ENCODE measurements at regions not wholly inside any gene's neighbourhood (a gene's known extent, or its start where the extent isn't known, plus 50 kb on each side); places are given as distances from the start of the nearest gene placed in this dataset.

DNA sequence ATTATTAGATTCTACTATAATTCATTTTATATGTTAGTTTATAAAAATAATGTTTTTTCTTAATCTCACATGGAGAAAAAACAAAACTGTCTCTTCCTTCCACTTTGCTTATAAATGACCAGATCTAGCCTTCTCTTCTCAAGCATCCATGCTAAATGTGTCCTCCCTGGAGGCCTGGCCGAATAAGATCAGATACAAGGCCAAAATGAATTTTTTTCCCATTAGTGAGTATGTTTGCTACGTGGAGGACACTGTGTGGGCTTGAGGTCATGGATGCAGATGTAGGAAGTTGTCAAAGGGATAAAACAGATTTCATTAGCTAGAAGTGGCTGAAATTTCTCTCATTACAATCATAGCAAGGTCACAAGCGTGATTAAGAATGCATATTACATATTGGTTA, 1244.9 kb upstream of the SEL1L start:
- 0% methylated on average over 3 of the region's 3 CpGs for WGBS (ENCODE audit: missing lambda C conversion rate)
- Histone ChIP-seq H3K4me3 (no peak overlapping the region), H3K9me3 (no peaks in the 10 kb centered on the region; the same call in 2 of the 3 replicates), H3K4me1 (no peaks in the 10 kb centered on the region), H3K27ac (no peak overlapping the region), H3K4me2 (no peak overlapping the region)
- ATAC-seq (no peak), FAIRE-seq (no peak), DNase-seq (ENCODE audit: low read depth in 1 of 2, low spot score in 1 of 2) (no peak)
- no peak for TF ChIP-seq NFE2L2 (conservative IDR thresholded peaks at IDR 0.05; ENCODE audit: low read length)
- TF ChIP-seq NPAS2 (CRISPR knock-in tag; IDR thresholded peaks at IDR 0.05; ENCODE audit: borderline replicate concordance), result no peak
- TF ChIP-seq, protein P1, sequence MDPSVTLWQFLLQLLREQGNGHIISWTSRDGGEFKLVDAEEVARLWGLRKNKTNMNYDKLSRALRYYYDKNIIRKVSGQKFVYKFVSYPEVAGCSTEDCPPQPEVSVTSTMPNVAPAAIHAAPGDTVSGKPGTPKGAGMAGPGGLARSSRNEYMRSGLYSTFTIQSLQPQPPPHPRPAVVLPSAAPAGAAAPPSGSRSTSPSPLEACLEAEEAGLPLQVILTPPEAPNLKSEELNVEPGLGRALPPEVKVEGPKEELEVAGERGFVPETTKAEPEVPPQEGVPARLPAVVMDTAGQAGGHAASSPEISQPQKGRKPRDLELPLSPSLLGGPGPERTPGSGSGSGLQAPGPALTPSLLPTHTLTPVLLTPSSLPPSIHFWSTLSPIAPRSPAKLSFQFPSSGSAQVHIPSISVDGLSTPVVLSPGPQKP (IDR thresholded peaks at IDR 0.05; ENCODE audit: low read depth, low read length), result no peak
- TF ChIP-seq, protein P2, sequence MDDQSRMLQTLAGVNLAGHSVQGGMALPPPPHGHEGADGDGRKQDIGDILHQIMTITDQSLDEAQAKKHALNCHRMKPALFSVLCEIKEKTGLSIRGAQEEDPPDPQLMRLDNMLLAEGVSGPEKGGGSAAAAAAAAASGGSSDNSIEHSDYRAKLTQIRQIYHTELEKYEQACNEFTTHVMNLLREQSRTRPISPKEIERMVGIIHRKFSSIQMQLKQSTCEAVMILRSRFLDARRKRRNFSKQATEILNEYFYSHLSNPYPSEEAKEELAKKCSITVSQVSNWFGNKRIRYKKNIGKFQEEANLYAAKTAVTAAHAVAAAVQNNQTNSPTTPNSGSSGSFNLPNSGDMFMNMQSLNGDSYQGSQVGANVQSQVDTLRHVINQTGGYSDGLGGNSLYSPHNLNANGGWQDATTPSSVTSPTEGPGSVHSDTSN (IDR thresholded peaks at IDR 0.05), result no peak
- TF ChIP-seq EP300 (IDR thresholded peaks at IDR 0.05), result no peak
- no peak for TF ChIP-seq MAZ (IDR thresholded peaks at IDR 0.05; ENCODE audit: borderline replicate concordance, low read depth, low read length)
- ChIA-PET CTCF (no interaction called here), POLR2A (no interaction called here)

DNA sequence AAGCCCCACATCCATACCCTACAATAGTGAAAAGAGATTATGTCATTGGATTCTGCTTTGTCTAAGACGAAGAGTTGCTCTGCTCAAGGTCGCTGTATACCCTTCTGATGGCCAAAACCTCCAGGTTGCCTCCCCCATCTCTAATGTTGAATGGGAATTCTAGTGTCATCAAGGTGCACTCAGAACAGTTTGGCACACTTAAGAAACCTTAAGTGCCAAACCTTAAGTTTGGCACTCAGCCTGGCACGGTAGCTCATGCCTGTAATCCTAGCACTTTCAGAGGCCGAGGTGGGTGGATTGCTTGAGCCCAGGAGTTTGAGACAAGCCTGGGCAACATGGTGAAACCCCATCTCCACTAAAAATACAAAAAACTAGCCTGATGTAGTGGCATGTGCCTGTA, 1245.6 kb upstream of the SEL1L start:
- TF ChIP-seq, protein P3, sequence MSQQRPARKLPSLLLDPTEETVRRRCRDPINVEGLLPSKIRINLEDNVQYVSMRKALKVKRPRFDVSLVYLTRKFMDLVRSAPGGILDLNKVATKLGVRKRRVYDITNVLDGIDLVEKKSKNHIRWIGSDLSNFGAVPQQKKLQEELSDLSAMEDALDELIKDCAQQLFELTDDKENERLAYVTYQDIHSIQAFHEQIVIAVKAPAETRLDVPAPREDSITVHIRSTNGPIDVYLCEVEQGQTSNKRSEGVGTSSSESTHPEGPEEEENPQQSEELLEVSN (IDR thresholded peaks at IDR 0.05; ENCODE audit: borderline replicate concordance, low read depth), result no peak
- no peak for TF ChIP-seq SMC3 (IDR thresholded peaks at IDR 0.05)
- no peak for TF ChIP-seq JUN (IDR thresholded peaks at IDR 0.05)
- TF ChIP-seq EP300 (IDR thresholded peaks at IDR 0.05), result no peak
- no peak for TF ChIP-seq TP53 (CRISPR knock-in tag; IDR thresholded peaks at IDR 0.05)
- TF ChIP-seq, protein P4, sequence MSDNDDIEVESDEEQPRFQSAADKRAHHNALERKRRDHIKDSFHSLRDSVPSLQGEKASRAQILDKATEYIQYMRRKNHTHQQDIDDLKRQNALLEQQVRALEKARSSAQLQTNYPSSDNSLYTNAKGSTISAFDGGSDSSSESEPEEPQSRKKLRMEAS (IDR thresholded peaks at IDR 0.05), result no peak
- TF ChIP-seq CBX2 (IDR thresholded peaks at IDR 0.05; ENCODE audit: borderline replicate concordance, low read depth), result no peak
- TF ChIP-seq POLR2A (IDR thresholded peaks at IDR 0.05; ENCODE audit: low read length), result no peak
- TF ChIP-seq, protein P5, sequence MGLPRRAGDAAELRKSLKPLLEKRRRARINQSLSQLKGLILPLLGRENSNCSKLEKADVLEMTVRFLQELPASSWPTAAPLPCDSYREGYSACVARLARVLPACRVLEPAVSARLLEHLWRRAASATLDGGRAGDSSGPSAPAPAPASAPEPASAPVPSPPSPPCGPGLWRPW (IDR thresholded peaks at IDR 0.05), result no peak
- Histone ChIP-seq H3K4me1 (no peaks in the 10 kb centered on the region), H3K4me2 (no peak overlapping the region), H3K4me3 (no peak overlapping the region), H3K9me3 (no peaks in the 10 kb centered on the region; the same call in 2 of the 3 replicates), H3K27ac (no peak overlapping the region)
- no peak for DNase-seq (ENCODE audit: low read depth in 1 of 2, low spot score in 1 of 2)
- FAIRE-seq, result no peak
- CTCF ChIA-PET, result no interaction called here
- ATAC-seq, result no peak
- POLR2A ChIA-PET, result no interaction called here
- WGBS (ENCODE audit: missing lambda C conversion rate), result 1% methylated on average over 4 of the region's 4 CpGs

DNA sequence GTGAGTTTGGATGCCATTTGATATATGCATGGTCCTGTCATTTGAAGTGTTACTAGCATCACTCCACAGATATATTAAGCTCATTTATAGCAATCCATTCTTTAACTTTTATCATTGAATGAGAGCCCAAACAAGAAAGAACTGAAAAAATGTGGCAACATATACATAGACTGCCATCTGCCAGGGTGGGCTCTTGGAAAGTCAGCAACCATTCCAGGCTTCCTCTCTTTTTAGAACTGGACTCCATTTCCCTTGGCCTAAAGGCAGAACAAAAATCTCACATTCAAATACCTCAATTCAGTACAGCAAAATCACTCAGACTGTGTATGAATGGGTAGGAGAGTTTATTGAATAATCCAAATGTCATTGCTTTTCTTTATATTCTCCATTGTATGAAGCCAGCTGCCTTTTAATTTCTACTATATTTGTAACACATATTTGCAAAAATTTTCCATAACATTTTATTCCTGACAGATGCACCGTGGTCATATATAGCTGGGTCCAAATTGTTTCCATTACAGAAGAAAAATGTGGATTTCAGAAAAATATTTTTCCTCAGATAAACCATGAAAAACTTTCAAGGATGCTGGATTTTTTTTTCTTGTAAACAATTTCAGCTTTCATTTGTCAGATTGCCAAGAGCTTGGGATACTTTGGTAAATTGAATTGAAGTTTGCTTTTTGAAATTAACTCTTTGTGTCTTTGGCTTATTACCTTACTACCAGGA, 1252.3 kb upstream of the SEL1L start:
- Histone ChIP-seq H3K9me3 (no peaks in the 10 kb centered on the region), H3K4me2 (no peak overlapping the region), H3K4me3 (no peak overlapping the region), H3K4me1 (no peaks in the 10 kb centered on the region), H3K27ac (no peak overlapping the region)
- ATAC-seq, result no peak
- ChIA-PET CTCF (no interaction called here), POLR2A (no interaction called here)
- TF ChIP-seq EP300 (IDR thresholded peaks at IDR 0.05), result no peak
- no peak for TF ChIP-seq CEBPB (IDR thresholded peaks at IDR 0.05)
- TF ChIP-seq CBX8 (IDR thresholded peaks at IDR 0.05), result no peak
- TF ChIP-seq, protein P6, sequence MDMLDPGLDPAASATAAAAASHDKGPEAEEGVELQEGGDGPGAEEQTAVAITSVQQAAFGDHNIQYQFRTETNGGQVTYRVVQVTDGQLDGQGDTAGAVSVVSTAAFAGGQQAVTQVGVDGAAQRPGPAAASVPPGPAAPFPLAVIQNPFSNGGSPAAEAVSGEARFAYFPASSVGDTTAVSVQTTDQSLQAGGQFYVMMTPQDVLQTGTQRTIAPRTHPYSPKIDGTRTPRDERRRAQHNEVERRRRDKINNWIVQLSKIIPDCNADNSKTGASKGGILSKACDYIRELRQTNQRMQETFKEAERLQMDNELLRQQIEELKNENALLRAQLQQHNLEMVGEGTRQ (IDR thresholded peaks at IDR 0.05), result no peak
- TF ChIP-seq TP53 (CRISPR knock-in tag; IDR thresholded peaks at IDR 0.05), result no peak
- TF ChIP-seq ESRRA (IDR thresholded peaks at IDR 0.05; ENCODE audit: borderline replicate concordance, low read length), result no peak
- TF ChIP-seq, protein P1 (IDR thresholded peaks at IDR 0.05; ENCODE audit: low read depth, low read length), result no peak
- no peak for FAIRE-seq
- WGBS (ENCODE audit: missing lambda C conversion rate), result 0% methylated on average over 1 of the region's 1 CpG
- DNase-seq (ENCODE audit: low read depth in 1 of 2, low spot score in 1 of 2), result no peak
